PFSK-1 (cell line): ENCODE measurements at regions not wholly inside any gene's neighbourhood (a gene's known extent, or its start where the extent isn't known, plus 50 kb on each side); places are given as distances from the start of the nearest gene placed in this dataset.

Experiments used
- FOXP2 ChIP-seq: optimal IDR thresholded peaks from 2 replicates; pipeline ENCODE3; 2011; ENCODE audit warnings: borderline replicate concordance, control low read depth, inconsistent platforms; ENCODE audit not compliant: insufficient read depth; ENCODE audit errors: extremely low read length, extremely low read depth
- POLR2AphosphoS5 ChIP-seq: IDR thresholded peaks from 2 replicates; pipeline ENCODE4 v1.6.1; 2012; ENCODE audit warnings: low read depth, mild to moderate bottlenecking, control low read depth, low read length, moderate library complexity
- REST ChIP-seq, 2 experiments: IDR thresholded peaks; 2 replicates each; pipeline versions ENCODE4 v1.6.1 to v1.8.0; 2011 to 2012; ENCODE audit warnings: low read depth in 2 of 2, low read length in 2 of 2, control low read depth in 1 of 2, inconsistent platforms in 1 of 2, mild to moderate bottlenecking in 1 of 2, moderate library complexity in 1 of 2; ENCODE audit not compliant: insufficient read depth in 1 of 2
- SIN3A ChIP-seq: IDR thresholded peaks from 2 replicates; pipeline ENCODE4 v1.6.1; 2012; ENCODE audit warnings: mild to moderate bottlenecking, low read length, moderate library complexity, borderline replicate concordance; ENCODE audit not compliant: insufficient read depth
- TAF1 ChIP-seq: IDR thresholded peaks from 2 replicates; pipeline ENCODE4 v1.6.1; 2012; ENCODE audit warnings: low read length, control low read depth, borderline replicate concordance; ENCODE audit not compliant: insufficient read depth

DNA sequence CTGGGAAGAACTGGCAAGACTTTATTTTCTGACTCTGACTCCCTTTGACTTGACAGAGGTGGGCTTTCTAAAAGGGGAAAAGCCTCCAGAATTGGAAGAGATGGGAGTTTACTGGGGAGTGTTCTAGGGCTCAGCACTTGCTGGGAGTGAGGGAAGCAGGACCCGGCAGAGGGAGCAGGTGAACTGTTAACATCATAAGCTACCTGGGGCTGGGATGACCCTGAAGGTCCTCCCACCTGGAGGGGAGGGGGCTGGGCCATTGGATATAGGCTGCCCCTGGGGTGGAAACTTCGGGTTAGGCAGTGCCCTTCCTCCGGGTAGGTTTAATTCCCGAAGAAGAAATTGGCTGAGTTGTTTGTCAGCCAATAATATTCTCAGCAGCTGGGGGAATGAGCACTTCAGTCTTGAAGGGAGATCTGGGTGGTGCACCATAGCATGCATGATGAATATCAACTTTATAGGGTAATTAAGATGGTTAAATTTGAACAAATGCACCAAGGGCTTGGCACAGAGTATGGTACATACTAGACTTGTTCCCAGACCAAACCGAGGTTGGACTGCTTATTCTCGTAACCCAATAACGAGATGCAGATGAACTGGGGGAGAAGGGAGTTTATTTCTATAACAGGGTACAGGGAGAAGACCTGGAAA is 337.0 kb downstream of the HAPSTR1 start:
- TF ChIP-seq TAF1 = no peak
- no peak for TF ChIP-seq REST (IDR thresholded peaks at IDR 0.05; ENCODE audit: insufficient read depth in 1 of 2, low read depth in 2 of 2, low read length in 2 of 2)
- no peak for TF ChIP-seq SIN3A
- TF ChIP-seq FOXP2 = no peak
- TF ChIP-seq POLR2AphosphoS5 = no peak

DNA sequence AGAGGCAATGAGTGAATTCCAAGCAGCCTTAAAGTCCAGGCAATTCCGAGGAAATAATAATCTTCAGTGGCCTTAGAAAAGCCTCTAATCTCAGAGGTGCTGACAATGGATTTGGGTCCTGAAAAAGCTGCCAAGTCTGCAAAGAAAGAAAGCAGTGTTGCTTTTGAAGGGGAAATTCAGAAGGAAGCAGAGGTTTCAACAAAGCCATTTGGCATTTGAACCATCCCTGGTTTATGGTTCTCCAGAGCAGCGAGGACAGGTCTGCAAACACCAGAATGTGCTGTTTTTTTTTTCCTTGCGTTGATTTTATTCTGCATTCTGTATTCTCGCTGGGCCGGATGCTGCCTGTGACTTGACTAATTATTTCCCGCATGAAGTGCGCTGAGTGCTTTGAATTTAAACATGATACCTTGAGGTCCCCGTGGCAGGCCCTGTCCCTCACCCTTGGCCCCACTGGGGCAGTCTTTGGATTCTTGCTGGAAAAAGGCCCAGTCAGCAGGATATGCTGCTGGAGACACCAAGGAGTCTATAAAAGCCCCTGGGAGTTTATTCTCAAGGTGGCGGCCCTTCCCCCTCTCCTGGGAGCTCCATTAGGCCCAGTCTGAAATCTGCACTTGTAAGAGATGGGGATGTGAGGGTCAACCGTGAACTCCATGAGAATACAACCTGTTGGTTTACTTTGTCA is 338.3 kb downstream of the HAPSTR1 start:
- TF ChIP-seq POLR2AphosphoS5 (no peak), REST (IDR thresholded peaks at IDR 0.05; ENCODE audit: insufficient read depth in 1 of 2, low read depth in 2 of 2, low read length in 2 of 2) (no peak), FOXP2 (no peak), TAF1 (no peak), SIN3A (no peak)

- no peak for TF ChIP-seq TAF1
- no peak for TF ChIP-seq POLR2AphosphoS5
- no peak for TF ChIP-seq SIN3A
- TF ChIP-seq FOXP2 = no peak
- no peak for TF ChIP-seq REST (IDR thresholded peaks at IDR 0.05; ENCODE audit: insufficient read depth in 1 of 2, low read depth in 2 of 2, low read length in 2 of 2)
These were observed 343.2 kb downstream of the HAPSTR1 start for GRCh38 chr16:9434659-9435058.

GRCh38 chr16:9436175-9436574 is 344.7 kb downstream of the HAPSTR1 start:
- TF ChIP-seq REST (IDR thresholded peaks at IDR 0.05; ENCODE audit: insufficient read depth in 1 of 2, low read depth in 2 of 2, low read length in 2 of 2) (no peak), TAF1 (no peak), SIN3A (no peak), FOXP2 (no peak), POLR2AphosphoS5 (no peak)
